HT-29 (cell line): ENCODE measurements at regions not wholly inside any gene's neighbourhood (a gene's known extent, or its start where the extent isn't known, plus 50 kb on each side); places are given as distances from the start of the nearest gene placed in this dataset.
A peak's percentile ranks its signal among the peaks of the same experiment; 100 is the strongest.
"Not testable (repeated sequence)": the region's sequence is repeated elsewhere in the genome, so short reads cannot be mapped to it uniquely, and the experiment has no call there.

Source experiments
- DNase-seq: peaks from one replicate; pipeline ENCODE4 v3.0.0-alpha.2; 2015; ENCODE audit warnings: low spot score

DNA sequence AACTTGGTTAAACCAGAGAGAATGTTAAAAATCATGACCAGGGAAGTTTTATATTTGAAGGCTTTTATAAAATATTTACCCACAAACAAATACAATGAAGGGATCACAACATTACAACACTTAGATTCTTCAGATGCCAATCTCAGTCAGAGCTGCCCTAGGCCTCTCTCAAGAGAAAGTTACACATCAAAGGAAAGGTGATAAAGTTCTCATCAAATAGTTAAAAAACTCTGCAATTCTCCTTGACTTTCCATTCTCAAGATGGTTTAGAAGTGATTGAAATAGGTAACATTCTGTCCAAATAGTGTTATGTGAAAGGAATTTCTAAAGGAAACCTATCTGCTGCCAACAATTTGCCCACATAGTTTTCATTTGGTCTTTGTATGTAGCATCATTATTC, 1115.2 kb upstream of the MIR17HG start:
- DNase-seq: no peak

DNA sequence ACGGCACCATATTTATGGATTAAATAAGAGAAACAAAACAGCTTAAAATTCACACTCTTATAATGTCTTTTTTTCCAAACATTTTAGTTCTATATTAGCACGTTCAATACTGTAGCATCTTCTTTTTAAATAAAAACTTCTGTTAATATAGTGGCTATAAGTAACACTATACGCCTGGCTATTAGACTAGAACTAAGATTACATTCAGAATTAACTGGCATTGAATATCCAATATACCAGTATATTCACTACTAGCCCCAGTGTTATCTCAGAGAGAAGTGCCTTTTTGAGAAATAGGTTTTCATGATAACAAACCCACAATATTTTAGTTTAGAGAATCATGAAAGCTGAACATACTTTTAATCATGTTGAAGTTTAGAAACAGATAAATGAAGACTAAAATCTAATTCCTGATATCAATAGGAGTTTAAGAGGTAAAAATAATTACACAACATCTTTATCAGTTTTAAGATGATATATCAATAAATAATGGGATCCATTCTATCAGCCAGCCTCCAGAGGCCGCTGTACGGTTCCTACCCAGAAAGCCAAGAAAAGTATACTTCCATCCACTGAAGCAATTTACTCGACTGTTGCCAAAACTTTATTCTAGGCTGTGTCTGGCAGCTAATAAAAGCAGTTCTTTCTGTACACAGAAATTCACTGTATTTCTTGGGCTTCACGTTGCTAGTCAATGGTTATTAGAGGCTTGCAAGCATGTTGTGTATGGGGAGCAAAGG, 1113.4 kb upstream of the MIR17HG start:
- peak; percentile 43 for DNase-seq

- no peak for DNase-seq
These were observed 1109.6 kb upstream of the MIR17HG start for GRCh38 chr13:90237852-90238251.

- peak; percentile 16 for DNase-seq
These were observed 1109.1 kb upstream of the MIR17HG start for GRCh38 chr13:90238413-90238812.

GRCh38 chr13:90239130-90239529, 1108.4 kb upstream of the MIR17HG start:
- no peak for DNase-seq

- no peak for DNase-seq
These were observed 1101.5 kb upstream of the MIR17HG start for GRCh38 chr13:90246005-90246404.

DNA sequence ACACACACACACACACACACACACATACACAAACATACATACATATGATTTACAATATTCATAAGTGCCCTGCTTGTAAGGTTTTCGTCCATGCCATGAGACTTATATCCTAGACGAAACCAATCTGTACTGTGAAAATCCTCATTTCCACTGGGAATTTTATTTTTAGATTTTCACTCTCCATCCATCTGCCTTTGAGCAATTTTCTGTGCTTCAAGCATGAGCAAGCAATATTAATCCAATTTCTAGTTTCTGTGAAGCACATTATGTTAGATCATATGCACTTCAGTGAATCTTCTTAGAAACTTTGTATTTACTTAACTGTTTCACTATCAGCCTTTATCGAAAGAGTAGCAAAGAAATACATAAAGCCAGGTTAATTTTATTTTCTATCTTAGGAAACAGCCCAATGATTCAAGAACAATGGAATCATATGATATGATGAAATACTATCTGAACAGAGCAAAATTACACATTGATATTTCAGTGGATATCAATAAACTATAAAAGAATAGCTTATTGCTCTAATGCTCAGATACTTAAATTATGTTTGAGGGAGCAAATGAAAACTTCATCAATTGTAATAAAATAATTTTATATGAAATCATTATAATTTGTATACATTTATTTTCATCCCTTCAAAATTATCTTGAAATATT, 1100.7 kb upstream of the MIR17HG start:
- no peak for DNase-seq

DNA sequence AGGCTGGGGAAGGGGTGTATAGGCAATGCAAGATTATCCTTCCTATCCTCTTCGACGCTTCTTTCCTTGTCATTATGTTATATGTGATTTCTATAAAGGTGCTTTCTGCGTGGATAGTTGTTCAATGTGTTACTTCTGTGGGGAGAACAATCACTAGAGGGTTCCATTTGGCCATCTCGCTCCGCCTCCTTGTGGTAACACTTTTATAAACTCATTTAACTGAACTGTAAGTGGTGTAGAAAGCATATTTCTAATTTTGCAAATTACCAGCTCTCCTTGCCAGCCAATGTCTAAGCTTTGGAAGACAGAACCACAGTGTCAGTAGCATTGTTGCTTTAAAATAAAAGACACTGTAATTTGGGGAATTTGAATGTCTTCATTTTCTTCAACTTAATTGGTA, 1093.7 kb upstream of the MIR17HG start:
- DNase-seq: no peak

DNA sequence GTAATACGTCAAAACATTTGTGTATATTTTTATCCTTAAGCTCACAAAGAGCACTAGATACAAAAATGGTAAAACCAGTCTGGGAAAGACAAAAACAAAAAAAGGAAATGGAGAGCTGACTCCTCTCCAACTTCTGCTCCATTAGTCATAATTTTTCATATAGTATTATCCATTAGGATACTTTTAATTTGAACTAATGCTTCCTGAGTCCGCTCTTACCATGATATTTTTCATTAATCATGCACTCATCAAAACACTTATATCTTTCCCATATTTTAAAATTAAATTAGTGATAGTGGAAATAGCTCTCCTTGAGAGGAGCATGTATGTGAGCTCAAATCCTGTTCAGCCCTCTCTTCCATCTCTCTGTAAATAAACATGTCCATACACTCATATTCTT, 1093.0 kb upstream of the MIR17HG start:
- no peak for DNase-seq

DNA sequence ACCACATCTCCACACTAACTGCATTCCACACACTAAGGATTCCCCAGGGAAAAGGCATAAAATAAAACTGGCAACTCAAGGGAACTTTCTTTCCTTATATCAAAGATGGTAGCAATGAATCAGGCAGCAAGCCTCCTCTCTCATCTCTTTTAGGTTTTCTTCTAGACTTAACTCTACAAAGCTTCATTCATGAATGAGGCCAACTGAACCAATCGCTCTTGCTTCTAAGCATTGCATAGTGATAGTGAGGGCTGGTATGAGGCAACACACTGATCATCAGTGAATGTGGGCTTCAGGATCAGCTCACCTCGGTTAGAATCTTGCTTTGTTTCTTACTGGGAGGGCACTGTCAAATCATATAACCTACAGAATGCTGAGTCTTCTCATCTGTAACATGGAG, 1090.7 kb upstream of the MIR17HG start:
- no peak for DNase-seq

- DNase-seq: no peak
These were observed 1089.4 kb upstream of the MIR17HG start for GRCh38 chr13:90258129-90258528.

DNA sequence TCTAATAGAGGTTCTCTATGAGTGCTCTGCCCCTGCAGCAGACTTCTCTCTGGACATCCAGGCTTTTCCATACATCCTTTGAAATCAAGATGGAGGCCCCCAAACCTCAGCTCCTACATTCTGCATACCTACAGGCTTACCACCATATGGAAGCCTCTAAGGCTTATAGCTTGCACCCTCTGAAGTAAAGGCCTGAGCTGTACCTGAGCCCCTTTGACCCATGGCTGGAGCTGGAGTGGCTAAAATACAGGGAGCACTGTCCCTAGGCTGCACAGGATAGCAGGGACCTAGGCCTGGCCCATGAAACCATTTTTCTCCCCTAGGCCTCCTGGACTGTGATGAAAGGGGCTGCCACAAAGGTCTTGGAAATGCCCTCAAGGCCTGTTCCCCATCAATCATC, 1086.1 kb upstream of the MIR17HG start:
- no peak for DNase-seq

DNA sequence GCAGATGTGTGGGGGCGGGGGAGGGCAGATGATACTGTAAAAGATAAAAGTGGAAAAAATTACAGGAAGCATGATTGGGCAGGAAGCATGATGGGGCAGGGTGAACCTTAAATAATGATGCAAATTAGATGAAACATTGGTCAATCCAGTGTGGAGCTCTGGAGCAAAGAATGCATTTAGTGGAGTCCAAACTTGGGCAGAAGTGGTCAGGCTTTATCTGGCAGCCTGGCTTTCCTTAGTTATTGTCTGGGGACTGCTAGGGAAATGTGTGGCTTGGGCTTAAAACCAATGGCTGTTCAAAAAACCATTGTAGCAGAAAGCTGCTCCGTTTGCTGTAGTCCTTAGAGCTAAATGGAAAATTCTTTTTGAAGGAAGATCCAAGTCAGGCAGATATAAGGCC, 1077.3 kb upstream of the MIR17HG start:
- no peak for DNase-seq

GRCh38 chr13:90272356-90272755, 1075.1 kb upstream of the MIR17HG start:
- no peak for DNase-seq

- no peak for DNase-seq
These were observed 1071.3 kb upstream of the MIR17HG start for GRCh38 chr13:90276216-90276615.

GRCh38 chr13:90278231-90278630, 1069.3 kb upstream of the MIR17HG start:
- DNase-seq: not testable (repeated sequence)

DNA sequence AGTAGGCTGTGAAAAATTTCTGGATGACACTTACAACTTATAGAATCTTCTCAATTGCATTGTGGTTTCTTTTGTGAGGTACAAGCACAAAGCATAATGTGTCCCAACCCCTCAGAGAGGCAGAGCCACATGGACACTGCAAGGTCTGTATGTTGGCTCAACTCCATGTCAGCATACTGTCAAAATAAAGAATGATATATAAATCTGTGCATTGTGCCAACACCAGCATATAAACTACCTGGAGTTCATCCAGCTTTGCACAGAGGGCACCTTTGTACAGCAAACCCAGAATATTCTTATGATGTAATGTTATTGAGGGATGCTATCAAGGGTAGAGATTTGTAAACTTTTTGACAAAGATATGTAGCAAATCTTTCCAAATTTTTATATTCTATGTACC, 1065.8 kb upstream of the MIR17HG start:
- DNase-seq: no peak

GRCh38 chr13:90287521-90287920, 1060.0 kb upstream of the MIR17HG start:
- DNase-seq: no peak

DNA sequence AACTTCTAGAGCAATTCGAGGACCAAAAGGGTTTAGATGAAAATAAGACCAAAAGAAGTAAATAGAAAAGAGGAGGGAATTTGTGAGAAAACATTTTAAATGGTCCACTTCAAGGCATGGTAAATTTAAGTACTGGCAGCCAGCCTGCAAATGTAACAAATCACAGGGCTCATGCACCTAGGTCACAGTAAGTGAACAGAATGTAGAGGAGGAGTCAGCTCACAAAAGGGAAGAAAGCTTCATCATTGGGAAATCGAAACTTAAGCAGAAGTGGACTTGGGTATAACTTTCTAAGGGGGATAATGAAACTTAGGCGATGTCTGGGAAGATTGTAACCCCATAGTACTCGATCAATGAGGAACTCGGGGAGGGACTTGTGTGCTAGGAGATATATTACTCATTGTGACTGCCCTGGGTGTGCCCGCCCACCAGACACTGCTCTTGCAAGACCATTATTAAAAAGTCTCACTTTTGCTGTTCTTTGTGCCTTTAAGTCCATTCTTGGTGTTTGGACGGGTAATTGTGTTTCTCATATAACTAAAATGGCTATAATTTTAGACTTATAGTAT, 1053.6 kb upstream of the MIR17HG start:
- DNase-seq: no peak

- no peak for DNase-seq
These were observed 1048.2 kb upstream of the MIR17HG start for GRCh38 chr13:90299238-90299637.

DNA sequence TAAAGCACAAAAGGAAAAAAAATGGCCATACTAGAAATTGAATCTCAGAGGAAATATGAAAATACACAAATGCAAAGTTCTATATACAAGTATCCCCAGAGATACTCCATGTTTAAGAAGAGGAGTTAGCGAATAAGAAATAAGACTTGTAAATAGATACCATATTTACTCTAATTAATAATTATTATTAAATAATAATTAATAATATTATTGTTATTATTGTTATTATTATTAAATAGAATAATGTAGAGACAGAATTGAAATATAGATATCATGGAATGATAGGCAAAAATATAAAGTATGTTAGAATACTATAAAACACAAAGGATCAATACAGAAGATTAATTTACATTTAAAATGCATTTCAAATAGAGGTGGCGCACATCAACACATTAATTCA, 1047.5 kb upstream of the MIR17HG start:
- DNase-seq: no peak

GRCh38 chr13:90302107-90302506, 1045.4 kb upstream of the MIR17HG start:
- DNase-seq: no peak

GRCh38 chr13:90305796-90306195, 1041.7 kb upstream of the MIR17HG start:
- DNase-seq: no peak
